Neural crest cell (in vitro differentiated cells): ENCODE measurements at regions not wholly inside any gene's neighbourhood (a gene's known extent, or its start where the extent isn't known, plus 50 kb on each side); places are given as distances from the start of the nearest gene placed in this dataset.
"Not testable (repeated sequence)": the region's sequence is repeated elsewhere in the genome, so short reads cannot be mapped to it uniquely, and the experiment has no call there.

Experiments
- DNase-seq: peaks from one replicate; pipeline ENCODE4 v3.0.0; 2021; ENCODE audit warnings: low read depth, mixed read lengths, low spot score
- H3K27ac Mint-ChIP-seq: one replicate; pipeline ENCODE4 v1.8.0; 2021; ENCODE audit warnings: mild to moderate bottlenecking, mixed read lengths; ENCODE audit not compliant: unreplicated experiment
- H3K27me3 Mint-ChIP-seq: 2 replicates; pipeline ENCODE4 v1.8.0; 2021; ENCODE audit warnings: low read depth, mild to moderate bottlenecking, mixed read lengths
- H3K36me3 Mint-ChIP-seq: 2 replicates; pipeline ENCODE4 v1.8.0; 2021; ENCODE audit warnings: low read depth, mild to moderate bottlenecking, mixed read lengths
- H3K4me1 Mint-ChIP-seq: 2 replicates; pipeline ENCODE4 v1.8.0; 2021; ENCODE audit warnings: mixed read lengths
- H3K4me3 Mint-ChIP-seq: one replicate; pipeline ENCODE4 v1.8.0; 2021; ENCODE audit warnings: mild to moderate bottlenecking, mixed read lengths
- H3K9me3 Mint-ChIP-seq: 2 replicates; pipeline ENCODE4 v1.8.0; 2021; ENCODE audit warnings: mixed read lengths
- CTCF ChIP-seq: fragments of 200-600 bp; sonication (generic); conservative IDR thresholded peaks from 2 replicates; pipeline ENCODE4 v1.5.0; 2021; ENCODE audit warnings: antibody characterized with exemption, mild to moderate bottlenecking

GRCh38 chr17:56000411-56000810, 152.9 kb upstream of the ANKFN1 start:
- H3K36me3 Mint-ChIP-seq = peaks cover 3% of the 10 kb centered on the region

GRCh38 chr17:56002656-56003055, 150.6 kb upstream of the ANKFN1 start:
- not testable (repeated sequence) for H3K4me3 Mint-ChIP-seq, DNase-seq, H3K9me3 Mint-ChIP-seq, H3K27me3 Mint-ChIP-seq, H3K4me1 Mint-ChIP-seq, H3K36me3 Mint-ChIP-seq, H3K27ac Mint-ChIP-seq

More at GRCh38 chr17:56000411-56000810, 152.9 kb upstream of the ANKFN1 start:
- Mint-ChIP-seq H3K27ac (no peak overlapping the region), H3K9me3 (peaks cover 7% of the 10 kb centered on the region), H3K4me3 (no peak overlapping the region), H3K4me1 (no peaks in the 10 kb centered on the region), H3K27me3 (peaks cover 3% of the 10 kb centered on the region)
- no peak for DNase-seq
- no peak for TF ChIP-seq CTCF

GRCh38 chr17:56009795-56010651, 143.3 kb upstream of the ANKFN1 start:
- Mint-ChIP-seq H3K27me3 (peaks cover 2% of the 10 kb centered on the region), H3K27ac (no peak overlapping the region), H3K36me3 (no peaks in the 10 kb centered on the region), H3K4me1 (peaks cover 7% of the 10 kb centered on the region), H3K4me3 (no peak overlapping the region), H3K9me3 (peaks cover 3% of the 10 kb centered on the region)
- no peak for TF ChIP-seq CTCF
- no peak for DNase-seq

- Mint-ChIP-seq H3K27me3 (peaks cover 7% of the 10 kb centered on the region), H3K4me3 (no peak overlapping the region), H3K4me1 (peaks cover 7% of the 10 kb centered on the region), H3K36me3 (no peaks in the 10 kb centered on the region), H3K27ac (no peak overlapping the region), H3K9me3 (peaks cover 3% of the 10 kb centered on the region)
- no peak for DNase-seq
- TF ChIP-seq CTCF = no peak
These were observed 141.7 kb upstream of the ANKFN1 start for GRCh38 chr17:56011406-56012131.

- Mint-ChIP-seq H3K9me3 (no peaks in the 10 kb centered on the region), H3K36me3 (no peaks in the 10 kb centered on the region), H3K27ac (no peak overlapping the region), H3K4me1 (peaks cover 5% of the 10 kb centered on the region), H3K4me3 (no peak overlapping the region), H3K27me3 (peaks cover 10% of the 10 kb centered on the region)
- DNase-seq = no peak
- TF ChIP-seq CTCF = no peak
These were observed 135.1 kb upstream of the ANKFN1 start for GRCh38 chr17:56018211-56018610.

- H3K4me1 Mint-ChIP-seq = peaks cover 5% of the 10 kb centered on the region
- no peak for DNase-seq
- no peak overlapping the region for H3K4me3 Mint-ChIP-seq
- no peaks in the 10 kb centered on the region for H3K36me3 Mint-ChIP-seq
- peaks cover 10% of the 10 kb centered on the region for H3K27me3 Mint-ChIP-seq
- TF ChIP-seq CTCF = no peak
- no peaks in the 10 kb centered on the region for H3K9me3 Mint-ChIP-seq
- no peak overlapping the region for H3K27ac Mint-ChIP-seq
These were observed 132.9 kb upstream of the ANKFN1 start for GRCh38 chr17:56020369-56020768.
